ENCODE measurements at regions not wholly inside any gene's neighbourhood (a gene's known extent, or its start where the extent isn't known, plus 50 kb on each side); places are given as distances from the start of the nearest gene placed in this dataset.
"Not testable (repeated sequence)": the region's sequence is repeated elsewhere in the genome, so short reads cannot be mapped to it uniquely, and the experiment has no call there.

DNA sequence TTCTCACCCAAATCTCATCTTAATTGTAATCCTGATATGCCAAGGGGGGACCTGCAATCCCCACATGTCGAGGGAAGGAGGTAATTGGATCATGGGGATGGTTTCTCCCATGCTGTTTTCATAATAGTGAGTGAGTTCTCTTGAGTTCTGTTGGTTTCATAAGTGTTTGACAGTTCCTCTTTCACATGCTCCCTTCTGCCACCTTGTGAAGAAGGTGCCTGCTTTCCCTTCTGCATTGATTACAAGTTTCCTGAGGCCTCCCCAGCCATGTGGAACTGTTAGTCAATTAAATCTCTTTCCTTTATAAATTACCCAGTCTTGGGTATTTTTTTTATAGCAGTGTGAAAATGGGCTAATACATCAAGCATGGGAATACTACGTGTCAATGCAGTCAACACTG is 925.0 kb upstream of the MAN1A1 start:
- no peak overlapping the region for H3K4me3 Mint-ChIP-seq (ENCODE audit: low read depth, unreplicated experiment)
- TF ChIP-seq, protein P1, sequence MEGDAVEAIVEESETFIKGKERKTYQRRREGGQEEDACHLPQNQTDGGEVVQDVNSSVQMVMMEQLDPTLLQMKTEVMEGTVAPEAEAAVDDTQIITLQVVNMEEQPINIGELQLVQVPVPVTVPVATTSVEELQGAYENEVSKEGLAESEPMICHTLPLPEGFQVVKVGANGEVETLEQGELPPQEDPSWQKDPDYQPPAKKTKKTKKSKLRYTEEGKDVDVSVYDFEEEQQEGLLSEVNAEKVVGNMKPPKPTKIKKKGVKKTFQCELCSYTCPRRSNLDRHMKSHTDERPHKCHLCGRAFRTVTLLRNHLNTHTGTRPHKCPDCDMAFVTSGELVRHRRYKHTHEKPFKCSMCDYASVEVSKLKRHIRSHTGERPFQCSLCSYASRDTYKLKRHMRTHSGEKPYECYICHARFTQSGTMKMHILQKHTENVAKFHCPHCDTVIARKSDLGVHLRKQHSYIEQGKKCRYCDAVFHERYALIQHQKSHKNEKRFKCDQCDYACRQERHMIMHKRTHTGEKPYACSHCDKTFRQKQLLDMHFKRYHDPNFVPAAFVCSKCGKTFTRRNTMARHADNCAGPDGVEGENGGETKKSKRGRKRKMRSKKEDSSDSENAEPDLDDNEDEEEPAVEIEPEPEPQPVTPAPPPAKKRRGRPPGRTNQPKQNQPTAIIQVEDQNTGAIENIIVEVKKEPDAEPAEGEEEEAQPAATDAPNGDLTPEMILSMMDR (IDR thresholded peaks at IDR 0.05; ENCODE audit: unreplicated experiment), result no peak
- no TSS peak for BruUV-seq (replicated peaks)
- intact Hi-C loops (cut with micrococcal nuclease; ENCODE audit: unreplicated experiment), result no loop called here
- no peaks in the 10 kb centered on the region for H3K36me3 Mint-ChIP-seq (ENCODE audit: insufficient read depth, unreplicated experiment)
- peaks cover 6% of the 10 kb centered on the region for H3K9me3 Mint-ChIP-seq (ENCODE audit: low read depth, unreplicated experiment)
- H3K27ac Mint-ChIP-seq (ENCODE audit: unreplicated experiment), result no peak overlapping the region
- CTCF ChIA-PET, result no interaction called here
- H3K27me3 Mint-ChIP-seq (ENCODE audit: unreplicated experiment), result no peaks in the 10 kb centered on the region
- no peaks in the 10 kb centered on the region for H3K4me1 Mint-ChIP-seq (ENCODE audit: low read depth, unreplicated experiment)
- no peak for DNase-seq

DNA sequence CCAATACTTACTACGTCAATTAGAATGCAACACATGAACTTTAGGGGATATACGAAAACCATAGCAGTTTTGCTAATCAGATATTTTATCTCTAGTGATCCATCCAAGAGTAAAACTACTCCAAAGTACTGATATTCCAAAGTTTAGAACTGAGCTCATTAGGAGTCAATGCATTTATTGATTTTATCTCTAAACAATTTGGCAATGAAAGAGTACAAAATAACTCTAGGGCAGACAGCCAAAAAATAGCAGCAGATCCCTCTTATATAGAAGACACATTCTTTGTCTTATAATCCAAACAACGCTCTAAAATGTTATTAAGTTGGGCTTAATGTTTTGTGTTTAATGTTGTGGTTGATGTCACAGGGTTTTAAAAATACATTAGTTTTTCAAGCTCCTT is 923.9 kb upstream of the MAN1A1 start:
- H3K4me3 Mint-ChIP-seq (ENCODE audit: low read depth, unreplicated experiment), result no peak overlapping the region
- peaks cover 6% of the 10 kb centered on the region for H3K9me3 Mint-ChIP-seq (ENCODE audit: low read depth, unreplicated experiment)
- H3K27me3 Mint-ChIP-seq (ENCODE audit: unreplicated experiment), result no peaks in the 10 kb centered on the region
- TF ChIP-seq, protein P1 (IDR thresholded peaks at IDR 0.05; ENCODE audit: unreplicated experiment), result no peak
- intact Hi-C loops (cut with micrococcal nuclease; ENCODE audit: unreplicated experiment), result no loop called here
- H3K4me1 Mint-ChIP-seq (ENCODE audit: low read depth, unreplicated experiment), result no peaks in the 10 kb centered on the region
- CTCF ChIA-PET, result no interaction called here
- no peaks in the 10 kb centered on the region for H3K36me3 Mint-ChIP-seq (ENCODE audit: insufficient read depth, unreplicated experiment)
- no peak for DNase-seq
- no TSS peak for BruUV-seq (replicated peaks)
- no peak overlapping the region for H3K27ac Mint-ChIP-seq (ENCODE audit: unreplicated experiment)

DNA sequence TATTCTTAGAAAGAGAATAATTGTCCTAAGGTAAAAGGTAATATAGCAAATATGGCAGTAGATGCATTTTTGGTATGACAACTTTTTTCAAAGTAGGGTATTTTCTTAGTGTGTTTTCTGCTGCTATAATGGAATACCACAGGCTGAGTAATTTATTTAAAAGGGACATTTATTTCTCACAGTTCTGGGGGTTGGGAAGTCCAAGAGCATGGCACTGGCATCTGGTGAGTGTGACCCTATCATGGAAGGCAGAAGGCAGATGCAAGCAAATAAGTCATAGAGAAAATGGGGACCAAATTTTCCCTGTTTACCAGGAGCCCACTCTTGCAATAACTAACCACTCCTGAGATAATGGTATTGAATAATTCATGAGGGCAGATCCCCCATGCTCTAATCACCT is 922.5 kb upstream of the MAN1A1 start:
- TF ChIP-seq, protein P1 (IDR thresholded peaks at IDR 0.05; ENCODE audit: unreplicated experiment), result no peak
- Mint-ChIP-seq H3K36me3 (ENCODE audit: insufficient read depth, unreplicated experiment) (no peaks in the 10 kb centered on the region), H3K27me3 (ENCODE audit: unreplicated experiment) (no peaks in the 10 kb centered on the region), H3K27ac (ENCODE audit: unreplicated experiment) (no peak overlapping the region), H3K4me3 (ENCODE audit: low read depth, unreplicated experiment) (no peak overlapping the region), H3K4me1 (ENCODE audit: low read depth, unreplicated experiment) (no peaks in the 10 kb centered on the region), H3K9me3 (ENCODE audit: low read depth, unreplicated experiment) (peaks cover 6% of the 10 kb centered on the region)
- CTCF ChIA-PET, result no interaction called here
- intact Hi-C loops (cut with micrococcal nuclease; ENCODE audit: unreplicated experiment), result no loop called here
- BruUV-seq (replicated peaks), result no TSS peak
- no peak for DNase-seq

DNA sequence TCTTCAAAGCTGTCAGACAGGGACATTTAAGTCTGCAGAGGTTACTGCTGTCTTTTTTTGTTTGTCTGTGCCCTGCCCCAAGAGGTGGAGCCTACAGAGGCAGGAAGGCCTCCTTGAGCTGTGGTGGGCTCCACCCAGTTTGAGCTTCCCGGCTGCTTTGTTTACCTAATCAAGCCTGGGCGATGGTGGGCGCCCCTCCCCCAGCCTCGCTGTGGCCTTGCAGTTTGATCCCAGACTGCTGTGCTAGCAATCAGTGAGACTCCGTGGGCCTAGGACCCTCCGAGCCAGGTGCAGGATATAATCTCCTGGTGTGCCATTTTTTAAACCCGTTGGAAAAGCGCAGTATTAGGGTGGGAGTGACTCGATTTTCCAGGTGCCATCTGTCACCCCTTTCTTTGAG is 918.7 kb upstream of the MAN1A1 start:
- H3K27me3 Mint-ChIP-seq (ENCODE audit: unreplicated experiment); intact Hi-C loops (cut with micrococcal nuclease; ENCODE audit: unreplicated experiment); H3K27ac Mint-ChIP-seq (ENCODE audit: unreplicated experiment); H3K36me3 Mint-ChIP-seq (ENCODE audit: insufficient read depth, unreplicated experiment); CTCF ChIA-PET; BruUV-seq (replicated peaks); H3K4me3 Mint-ChIP-seq (ENCODE audit: low read depth, unreplicated experiment); H3K4me1 Mint-ChIP-seq (ENCODE audit: low read depth, unreplicated experiment); DNase-seq: not testable (repeated sequence)
- H3K9me3 Mint-ChIP-seq (ENCODE audit: low read depth, unreplicated experiment), result peaks cover 10% of the 10 kb centered on the region

DNA sequence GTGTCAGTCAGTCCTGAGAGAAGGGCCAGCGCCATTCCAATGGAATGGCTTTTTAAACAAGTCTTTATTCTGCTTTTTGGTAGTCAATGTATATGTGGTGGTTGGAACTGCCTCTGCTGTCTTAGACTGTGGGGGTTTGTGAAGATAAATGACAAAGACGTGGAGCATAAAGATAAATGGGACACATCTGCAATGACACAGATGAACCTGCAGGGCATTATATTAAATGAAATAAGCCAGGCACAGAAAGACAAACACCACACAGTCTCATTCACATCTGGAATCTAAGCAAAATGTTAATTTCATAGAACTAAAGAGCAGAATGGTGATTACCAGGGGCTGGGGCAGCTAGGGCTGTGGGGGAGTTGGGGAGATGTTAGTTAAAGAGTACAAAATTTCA is 912.8 kb upstream of the MAN1A1 start:
- Mint-ChIP-seq H3K27ac (ENCODE audit: unreplicated experiment) (no peak overlapping the region), H3K27me3 (ENCODE audit: unreplicated experiment) (no peaks in the 10 kb centered on the region), H3K4me3 (ENCODE audit: low read depth, unreplicated experiment) (no peak overlapping the region), H3K36me3 (ENCODE audit: insufficient read depth, unreplicated experiment) (no peaks in the 10 kb centered on the region), H3K9me3 (ENCODE audit: low read depth, unreplicated experiment) (peaks cover 8% of the 10 kb centered on the region), H3K4me1 (ENCODE audit: low read depth, unreplicated experiment) (no peaks in the 10 kb centered on the region)
- intact Hi-C loops (cut with micrococcal nuclease; ENCODE audit: unreplicated experiment), result no loop called here
- no TSS peak for BruUV-seq (replicated peaks)
- CTCF ChIA-PET, result no interaction called here
- no peak for DNase-seq
- TF ChIP-seq, protein P1 (IDR thresholded peaks at IDR 0.05; ENCODE audit: unreplicated experiment), result no peak

Data from Calu3 (cell line).